ENCODE measurements at regions not wholly inside any gene's neighbourhood (a gene's known extent, or its start where the extent isn't known, plus 50 kb on each side); places are given as distances from the start of the nearest gene placed in this dataset.

DNA sequence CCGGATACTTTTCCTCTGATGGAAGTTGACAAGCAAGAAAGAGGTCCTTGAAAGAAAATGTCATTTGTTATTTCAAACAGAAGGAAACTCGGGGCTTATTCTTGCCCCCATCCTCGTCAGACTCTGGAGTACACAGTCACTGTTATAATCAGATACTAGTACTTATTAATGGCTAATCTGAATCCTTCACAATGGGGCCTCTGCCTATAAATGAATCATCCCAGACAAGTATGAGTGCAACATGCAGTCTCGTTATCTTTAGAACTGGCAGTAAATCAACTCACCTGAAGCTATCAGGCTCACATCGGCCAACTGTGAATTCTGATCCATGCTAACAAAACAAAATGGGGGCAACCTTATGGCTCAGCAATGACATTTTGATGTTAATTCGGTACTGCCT, 216.7 kb downstream of the GRIN2B start:
- no peak for DNase-seq (ENCODE audit: low spot score)

DNA sequence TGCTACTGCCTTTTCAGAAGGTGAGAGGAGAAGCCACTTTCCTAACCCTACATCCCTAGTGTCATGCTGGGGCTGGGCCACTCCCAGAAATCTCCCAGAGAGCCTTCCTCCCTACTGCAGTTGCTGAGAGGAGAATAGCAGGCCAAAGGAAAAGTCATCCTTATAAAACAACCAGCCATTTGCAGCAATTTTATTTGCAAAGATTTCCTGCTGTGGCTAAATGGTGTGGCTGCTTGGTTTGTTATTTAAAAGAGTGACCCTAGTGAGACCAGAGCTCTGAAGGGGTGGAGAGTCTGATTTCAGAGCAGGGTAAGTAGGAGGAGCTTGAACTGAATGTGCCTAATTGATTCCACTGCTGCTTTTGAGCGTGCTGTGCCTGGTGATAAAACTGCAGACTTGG, 232.0 kb downstream of the GRIN2B start:
- DNase-seq (ENCODE audit: low spot score) = peak; percentile 71

DNA sequence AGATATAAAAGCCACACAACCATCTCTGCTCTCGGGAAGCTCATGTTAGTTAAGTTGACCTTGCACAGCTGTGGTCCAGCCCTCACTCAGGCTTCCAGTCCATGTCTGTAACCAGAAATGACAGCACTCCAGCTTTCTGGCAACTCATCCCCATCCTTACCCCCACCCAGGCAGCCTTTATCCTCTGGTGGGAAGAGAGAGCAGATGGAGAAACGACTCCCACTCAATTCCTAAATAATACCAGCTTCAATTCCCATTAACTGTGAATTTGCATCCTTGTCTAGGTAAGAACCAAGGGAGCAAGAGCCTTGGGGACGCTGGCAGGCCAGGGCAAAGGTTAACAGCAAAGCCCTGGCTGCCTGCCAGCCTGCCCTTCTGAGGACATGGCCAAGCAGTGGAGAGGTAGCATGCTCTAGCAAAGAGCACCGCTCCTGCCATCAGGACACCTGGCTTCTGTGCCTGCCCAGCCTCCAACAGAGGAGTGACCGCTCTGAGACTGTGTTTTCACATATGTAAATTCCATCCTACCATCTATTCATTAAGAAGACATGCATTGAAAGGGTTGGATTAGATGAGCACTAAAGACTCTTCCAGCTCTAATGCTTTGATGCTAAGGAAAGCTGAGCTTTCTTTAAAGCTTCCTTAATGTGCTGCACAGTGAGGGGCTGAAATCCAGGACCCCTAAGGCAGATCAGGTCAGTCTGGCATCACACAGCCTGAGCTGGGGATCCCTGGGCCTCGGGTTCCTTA, 236.1 kb downstream of the GRIN2B start:
- no peak for DNase-seq (ENCODE audit: low spot score)

DNA sequence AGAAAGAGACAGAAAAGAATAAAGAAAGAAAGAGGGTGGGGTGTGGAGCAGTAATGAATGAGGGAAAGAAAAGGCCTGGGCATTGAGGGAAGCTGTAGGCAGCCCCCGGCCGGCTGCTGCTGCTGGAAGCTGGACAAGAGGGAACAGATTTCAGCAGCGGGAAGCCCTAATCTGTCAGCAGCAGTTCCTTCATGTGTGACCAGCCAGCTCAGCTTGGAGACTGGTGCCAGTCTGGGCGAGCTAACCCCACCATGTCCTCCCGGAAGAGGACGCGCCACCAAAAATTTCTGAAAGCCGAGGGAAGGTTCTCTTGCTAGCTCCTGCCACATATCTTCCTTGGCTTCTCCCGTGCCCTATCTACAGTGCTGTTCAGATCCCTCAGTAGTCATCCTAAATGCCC, 236.8 kb downstream of the GRIN2B start:
- no peak for DNase-seq (ENCODE audit: low spot score)

DNA sequence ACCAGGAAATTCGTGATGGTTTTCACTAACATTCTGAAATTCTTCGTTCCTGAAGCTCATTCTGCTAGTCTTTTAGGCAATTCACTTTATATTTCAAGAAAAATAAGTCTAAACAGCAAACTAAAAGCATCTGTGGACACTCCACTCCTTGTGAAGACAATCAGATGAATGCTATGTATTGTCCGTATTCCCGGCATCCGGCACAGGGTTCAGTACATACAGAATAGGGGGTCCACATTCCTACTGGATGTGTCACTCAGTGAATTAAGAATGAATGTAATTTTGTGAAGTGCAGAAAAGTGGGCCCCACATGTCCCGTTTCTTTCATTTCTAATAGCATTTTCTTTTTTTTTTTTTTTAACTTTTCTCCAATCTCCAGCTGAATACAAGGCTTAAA, 241.3 kb downstream of the GRIN2B start:
- DNase-seq (ENCODE audit: low spot score) = no peak

DNA sequence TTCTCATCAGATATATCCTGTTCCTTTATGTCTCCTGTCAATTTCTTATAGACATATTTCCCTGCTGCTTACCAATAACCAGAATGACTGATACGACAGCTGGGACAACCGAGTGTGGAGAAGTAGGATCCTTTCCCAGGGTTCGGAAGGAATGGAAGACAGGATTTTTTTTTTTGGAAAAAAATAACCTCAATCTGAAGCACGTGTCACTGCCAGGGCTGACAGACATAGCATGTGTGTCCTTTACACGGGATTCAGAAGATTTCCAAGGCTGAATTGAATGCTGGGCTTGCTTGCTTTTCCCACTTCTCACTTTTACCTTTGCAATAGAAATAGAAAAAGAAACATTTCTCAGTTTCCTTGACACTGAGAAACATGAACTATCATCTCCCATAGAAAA, 245.7 kb downstream of the GRIN2B start:
- DNase-seq (ENCODE audit: low spot score) = no peak

DNA sequence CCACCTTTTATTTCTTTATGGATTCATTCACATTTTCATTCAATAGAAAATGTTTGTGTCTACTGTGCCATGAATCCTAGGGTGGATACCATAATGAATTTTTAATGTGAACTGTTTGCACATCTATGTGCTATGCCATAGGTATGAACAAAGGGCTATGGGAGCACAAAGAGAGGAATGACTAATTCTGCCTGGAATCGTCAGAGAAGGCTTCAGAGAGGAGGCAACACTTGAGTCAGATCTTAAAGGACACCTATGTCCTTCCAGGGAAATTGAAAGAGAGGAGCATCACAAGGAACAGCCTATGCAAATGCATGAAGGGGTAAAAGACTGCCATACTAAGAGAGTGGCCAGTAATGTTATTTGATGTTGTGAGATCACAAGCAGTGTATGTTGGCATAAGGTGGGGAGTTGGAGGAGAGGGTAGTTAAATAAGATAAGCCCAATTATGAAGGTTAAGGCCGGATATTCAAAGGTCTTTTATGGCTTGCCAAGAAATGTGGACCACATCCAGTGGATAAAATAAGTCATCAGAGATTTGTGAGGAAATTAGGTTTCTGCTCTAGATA, 246.7 kb downstream of the GRIN2B start:
- DNase-seq (ENCODE audit: low spot score) = no peak

DNA sequence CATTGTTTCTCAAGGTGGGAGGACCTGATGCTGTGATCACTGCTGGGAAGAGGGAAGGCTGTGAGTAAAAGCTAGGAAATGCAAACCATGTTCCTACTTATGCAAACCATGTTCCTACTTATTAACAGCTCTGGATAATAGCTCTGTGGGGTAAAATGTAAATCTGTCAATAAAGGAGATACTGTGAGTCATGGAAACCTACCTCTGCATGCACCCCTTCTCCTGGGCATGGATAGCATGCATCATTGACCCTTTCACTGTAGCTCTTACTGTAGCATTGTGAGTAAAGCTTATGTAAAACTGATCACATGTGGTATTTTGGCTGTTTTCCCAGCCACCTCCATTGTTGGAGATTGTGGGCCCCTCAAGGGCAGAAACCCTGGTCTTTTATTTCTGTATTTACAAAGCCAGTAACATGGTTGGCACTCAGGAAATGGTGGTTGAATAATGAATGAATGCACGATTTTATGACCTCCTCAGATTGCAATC, 253.7 kb downstream of the GRIN2B start:
- DNase-seq (ENCODE audit: low spot score) = peak; percentile 31

DNA sequence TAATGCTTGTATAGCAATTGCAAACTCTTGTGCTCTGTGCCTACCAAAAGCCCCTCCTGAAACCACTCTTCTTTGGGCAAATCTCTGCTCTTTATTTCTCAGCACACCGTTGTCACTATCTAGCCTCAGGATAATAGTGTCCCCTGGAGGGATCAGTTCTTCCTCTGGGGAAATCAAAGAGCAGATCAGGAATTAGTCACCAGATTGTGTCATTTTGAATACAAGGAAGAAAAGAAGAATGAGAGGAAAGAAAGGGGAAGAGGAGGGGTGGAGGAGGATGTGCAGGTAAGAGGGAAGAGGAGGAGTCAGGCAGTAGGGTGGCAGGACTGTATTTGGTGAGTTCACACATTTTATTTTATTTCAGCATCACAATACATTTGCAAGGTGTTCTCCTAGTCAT, 256.4 kb downstream of the GRIN2B start:
- no peak for DNase-seq (ENCODE audit: low spot score)

DNA sequence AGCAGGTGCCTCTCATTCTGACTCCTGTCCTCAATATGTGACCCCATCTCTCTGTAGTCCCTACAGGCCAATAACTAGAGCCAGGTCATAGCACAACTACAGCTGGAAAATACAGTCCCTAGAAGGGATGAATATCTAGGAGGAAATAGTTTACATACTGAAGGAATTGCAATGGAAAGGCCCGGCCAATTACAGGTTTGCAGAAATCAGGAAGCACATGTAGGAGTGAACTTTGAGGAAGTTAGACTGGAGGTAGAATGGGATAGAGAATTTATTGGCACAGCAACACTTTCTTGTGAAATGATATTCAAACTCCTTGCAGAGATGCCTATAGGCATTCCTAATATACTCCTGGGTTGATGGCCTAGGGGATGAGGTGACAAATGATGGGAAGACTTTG, 257.3 kb downstream of the GRIN2B start:
- DNase-seq (ENCODE audit: low spot score) = no peak

DNA sequence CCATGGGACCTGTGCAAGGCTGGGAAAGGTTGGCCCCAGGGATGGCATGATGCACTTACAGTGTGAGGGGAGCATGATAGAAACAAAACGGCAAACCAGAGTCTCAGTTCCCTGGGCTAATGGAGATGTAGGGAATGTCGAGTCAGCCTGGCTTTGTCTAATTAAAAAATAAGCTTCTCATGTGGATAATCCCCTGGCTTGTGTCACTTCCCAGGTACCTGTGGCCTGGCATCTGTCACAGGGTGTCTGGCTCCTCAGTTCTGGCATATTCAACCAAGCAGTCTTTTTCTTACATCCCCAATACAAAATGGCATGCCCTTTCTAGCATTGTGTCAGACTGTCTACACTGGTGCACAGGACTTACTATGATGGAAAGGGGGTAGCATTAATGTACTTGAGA, 261.4 kb downstream of the GRIN2B start:
- DNase-seq (ENCODE audit: low spot score) = no peak

DNA sequence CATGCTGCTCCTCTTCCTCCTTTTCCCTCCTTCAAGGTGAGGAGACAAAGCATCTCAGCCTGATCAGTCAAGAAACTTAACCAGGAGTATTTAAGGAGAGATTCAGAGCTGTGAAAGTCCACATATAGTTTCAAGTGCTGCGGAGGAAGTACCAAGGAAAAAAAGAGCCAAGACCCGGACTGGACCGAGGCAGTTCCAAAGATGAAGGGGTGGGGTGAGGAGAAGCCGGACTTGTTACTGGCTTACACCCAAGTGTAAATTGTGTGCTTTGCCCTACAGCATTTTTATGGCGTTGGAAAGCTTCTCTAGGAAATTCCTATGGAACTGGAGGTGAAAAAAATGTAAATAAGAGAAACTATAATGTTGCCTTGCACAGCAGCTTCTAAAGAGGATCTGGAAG, 263.1 kb downstream of the GRIN2B start:
- no peak for DNase-seq (ENCODE audit: low spot score)

DNA sequence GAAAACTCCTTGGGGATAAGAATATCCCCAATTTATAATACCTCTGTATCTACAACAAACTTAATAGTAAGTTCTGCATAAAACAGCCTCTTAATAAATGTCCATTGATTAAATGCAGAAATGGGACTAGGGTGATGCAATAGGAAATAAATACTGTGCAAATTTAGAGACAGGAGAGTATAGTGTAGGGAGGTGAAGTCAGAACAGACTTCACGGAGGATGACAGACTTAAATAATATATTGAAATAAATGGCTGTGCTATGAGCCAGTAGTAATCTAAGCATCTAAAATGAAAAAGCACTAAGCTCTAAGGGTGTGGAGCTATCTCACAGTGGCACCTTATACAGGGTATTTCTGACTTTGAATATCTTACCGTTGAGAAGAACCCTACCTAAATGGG, 265.3 kb downstream of the GRIN2B start:
- no peak for DNase-seq (ENCODE audit: low spot score)

DNA sequence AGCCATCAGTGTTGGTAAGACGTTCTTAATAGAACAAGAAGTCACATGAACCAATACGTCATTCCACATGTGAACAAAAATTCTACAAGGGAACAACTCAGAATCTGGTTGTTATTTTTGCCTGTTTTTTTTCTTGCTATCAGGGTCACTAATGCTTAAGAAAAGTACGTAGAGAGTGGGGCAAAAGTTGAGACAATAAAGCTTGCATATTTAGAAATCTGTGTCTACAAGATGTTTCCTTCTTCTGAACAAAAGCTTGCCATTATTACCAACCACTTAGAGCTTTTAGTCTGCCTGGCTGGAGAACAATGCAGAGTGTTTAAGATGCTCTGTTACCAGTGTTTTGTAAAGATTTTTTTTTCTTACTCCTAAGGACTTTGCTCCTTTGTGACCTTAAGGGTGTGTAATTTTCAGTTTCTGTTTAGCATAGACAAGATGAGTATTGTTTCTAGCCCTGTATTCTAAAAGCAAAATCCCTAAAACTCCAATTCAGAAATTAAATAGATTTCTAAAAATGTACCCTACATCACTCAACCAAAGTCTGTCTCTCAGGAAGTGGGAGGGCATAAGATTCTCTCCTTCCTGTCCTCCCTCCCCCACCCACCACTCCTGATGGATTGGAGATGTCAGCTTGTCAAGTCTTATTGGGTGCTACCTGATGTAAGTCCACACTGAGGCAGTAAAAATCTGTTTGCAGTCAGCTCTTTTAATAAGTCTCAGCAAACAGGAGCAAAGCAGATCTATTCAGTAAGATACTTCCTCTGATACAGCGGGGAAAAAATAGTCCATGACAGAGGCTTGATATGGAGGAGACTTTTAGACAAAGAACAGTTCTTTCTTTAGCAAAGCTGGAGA, 267.6 kb downstream of the GRIN2B start:
- DNase-seq (ENCODE audit: low spot score) = no peak

DNA sequence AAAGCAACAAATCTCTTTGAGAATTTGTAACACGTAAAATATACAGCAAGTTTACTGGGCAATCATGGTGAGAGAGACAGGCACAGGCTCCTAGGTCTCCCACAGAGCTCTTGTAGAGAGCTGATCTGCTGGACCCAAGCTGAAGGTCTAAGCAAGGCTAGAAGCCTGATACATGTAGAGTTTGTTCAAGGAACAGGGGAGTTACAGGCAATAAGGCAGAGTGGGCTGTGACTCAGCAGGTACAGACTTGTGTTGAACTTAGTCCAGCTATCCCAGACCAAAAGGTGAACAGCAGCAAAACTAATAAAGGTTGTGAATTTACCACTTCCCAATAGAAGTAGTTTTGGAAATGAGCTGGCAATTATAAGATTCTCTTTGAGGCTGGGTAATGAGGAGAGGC, 273.6 kb downstream of the GRIN2B start:
- no peak for DNase-seq (ENCODE audit: low spot score)

DNA sequence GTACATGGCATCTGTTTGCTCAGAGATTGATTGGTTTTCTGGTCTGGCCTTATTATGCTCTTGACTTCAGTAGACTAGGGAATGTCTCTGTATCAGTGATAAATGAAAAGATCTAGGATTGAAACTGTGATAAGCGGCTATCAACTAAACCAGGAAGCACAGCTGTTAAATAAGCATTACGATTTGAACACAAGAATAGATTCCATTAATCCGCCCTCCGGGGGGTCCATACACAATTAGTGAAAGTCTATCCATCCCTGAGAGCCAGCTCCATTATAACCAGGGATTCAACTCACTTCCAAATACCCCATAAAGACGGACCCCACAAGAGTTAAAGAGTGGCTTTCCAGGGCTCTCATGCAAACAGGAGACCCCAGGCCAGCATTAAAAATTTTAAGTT, 279.0 kb downstream of the GRIN2B start:
- DNase-seq (ENCODE audit: low spot score) = no peak

DNA sequence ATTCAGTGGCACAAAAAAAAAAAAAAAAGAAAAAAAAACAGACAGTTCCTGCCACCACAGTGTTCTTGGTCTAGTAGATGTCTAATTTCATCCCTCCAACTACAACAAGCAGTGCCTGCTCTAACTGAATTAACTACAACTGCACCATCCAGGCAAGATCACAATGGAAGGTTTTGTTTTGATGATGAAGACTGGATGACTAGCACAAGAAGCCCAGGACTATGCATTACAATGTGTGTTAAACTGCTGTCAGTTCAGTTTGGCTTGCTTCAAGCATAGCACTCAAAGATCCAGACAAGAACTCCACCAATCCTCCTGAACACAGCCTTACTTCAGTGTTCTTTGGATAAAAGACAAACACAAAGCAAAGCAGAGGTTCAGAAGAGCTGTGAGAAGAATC, 279.9 kb downstream of the GRIN2B start:
- no peak for DNase-seq (ENCODE audit: low spot score)

DNA sequence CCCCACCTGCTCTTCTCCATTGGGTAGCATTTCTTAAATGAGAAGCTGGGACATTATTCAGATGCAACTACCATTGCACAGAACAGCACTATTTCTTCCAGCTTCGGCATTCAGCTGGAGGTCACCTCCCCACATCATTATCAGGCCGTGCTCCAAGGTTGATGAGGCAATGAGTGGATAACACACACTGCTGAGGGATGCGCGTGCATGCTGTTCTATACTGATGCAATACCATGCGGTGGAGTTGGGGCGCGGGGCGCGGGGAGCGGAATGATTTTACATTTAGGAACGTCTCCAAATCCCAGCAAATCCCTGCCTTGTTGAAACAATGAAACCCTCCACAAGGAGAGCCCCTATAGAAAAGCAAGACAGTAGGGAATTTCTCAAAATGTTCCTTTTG, 283.4 kb downstream of the GRIN2B start:
- no peak for DNase-seq (ENCODE audit: low spot score)

DNA sequence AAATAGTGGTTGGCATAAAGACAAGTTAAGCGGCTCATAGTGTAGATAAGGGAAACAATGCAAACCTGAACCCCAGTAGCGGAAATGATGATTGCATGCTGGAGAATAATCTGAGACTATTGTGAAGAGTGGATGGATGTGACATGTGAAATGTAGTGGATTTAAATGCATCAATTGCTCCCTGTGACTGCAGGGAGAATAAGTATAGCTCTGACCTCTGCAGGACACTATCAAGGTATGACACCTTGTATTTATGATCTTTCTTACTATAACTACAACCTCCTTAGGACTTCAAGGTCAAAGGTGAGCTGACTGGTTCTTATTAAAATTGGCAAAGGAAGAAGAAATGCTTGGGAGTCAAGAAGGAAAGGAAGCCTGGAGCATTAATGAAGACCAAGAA, 285.6 kb downstream of the GRIN2B start:
- DNase-seq (ENCODE audit: low spot score) = no peak

DNA sequence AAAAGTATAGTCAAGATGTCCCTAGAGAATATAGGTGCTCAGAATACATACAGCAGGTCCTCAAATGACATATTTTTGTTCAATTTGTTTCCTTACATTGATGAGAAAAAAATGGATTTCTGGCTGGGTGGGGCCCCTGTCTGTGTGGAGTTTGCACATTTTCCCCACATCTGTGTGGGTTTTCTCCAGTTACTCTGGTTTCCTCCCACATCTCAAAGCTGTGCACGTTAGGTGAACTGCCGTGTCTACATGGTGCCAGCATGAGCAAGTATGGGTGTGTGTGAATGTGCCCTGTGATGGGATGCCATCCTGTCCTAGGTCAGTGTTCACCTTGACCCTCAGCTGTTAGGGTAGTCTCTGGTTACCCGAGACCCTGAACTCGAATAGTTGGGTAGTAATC, 289.1 kb downstream of the GRIN2B start:
- DNase-seq (ENCODE audit: low spot score) = no peak

DNA sequence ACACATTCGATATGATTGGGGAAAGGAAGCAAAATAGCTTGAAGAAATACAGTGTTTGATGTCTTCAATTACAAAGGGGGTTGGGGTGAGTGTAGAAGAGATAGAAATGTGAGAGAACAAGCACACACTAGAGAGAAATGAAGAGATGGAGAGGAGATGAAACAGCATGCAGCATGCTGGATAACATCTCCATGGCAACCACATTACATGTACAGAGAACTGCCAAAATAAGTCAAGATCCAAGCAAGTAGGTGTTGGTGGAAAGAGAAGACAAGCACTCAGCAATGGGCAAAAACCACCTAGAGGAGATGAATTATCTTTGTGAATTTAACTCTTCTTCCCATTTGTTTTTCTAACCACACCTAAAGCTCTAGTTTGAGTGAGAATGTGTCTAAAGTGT, 289.8 kb downstream of the GRIN2B start:
- DNase-seq (ENCODE audit: low spot score) = no peak

DNA sequence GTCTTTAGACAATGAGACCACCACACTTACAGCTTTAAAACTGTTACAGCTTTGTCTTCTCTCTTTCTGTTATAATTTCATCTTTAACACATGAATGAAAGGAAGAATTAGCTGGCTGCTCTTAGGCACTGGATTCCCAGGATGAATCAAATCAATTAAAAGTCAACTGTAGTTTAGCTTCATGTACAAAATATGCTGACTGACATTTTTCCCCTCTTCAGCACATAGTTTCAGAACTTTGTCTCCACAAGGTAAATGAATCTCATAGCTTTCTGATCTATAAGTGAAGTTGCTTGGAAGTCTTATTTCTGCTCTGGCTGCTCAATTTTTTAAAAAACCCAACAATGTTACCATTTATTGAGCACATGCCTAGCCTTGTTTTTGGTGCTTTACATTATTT, 293.8 kb downstream of the GRIN2B start:
- DNase-seq (ENCODE audit: low spot score) = no peak

DNA sequence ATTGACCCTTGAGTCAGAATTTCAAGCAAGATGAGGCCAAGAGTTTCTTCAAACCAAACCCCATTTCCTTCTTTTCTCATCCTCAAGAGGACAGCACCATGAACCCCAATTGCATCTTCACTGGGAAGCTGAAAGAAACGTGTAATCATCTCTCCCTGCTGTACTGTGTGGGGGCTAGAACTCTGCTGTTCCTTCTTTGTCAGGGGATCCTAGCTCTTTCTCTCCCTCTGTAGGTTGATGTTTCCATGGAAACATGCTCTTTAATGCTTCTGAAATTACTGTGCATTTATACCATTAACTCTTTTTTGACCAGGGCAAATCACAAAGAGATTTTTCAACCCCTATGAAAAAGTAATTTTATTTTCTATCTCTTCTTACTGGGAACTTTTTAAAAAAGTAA, 295.1 kb downstream of the GRIN2B start:
- no peak for DNase-seq (ENCODE audit: low spot score)
